ENCODE measurements at regions not wholly inside any gene's neighbourhood (a gene's known extent, or its start where the extent isn't known, plus 50 kb on each side); places are given as distances from the start of the nearest gene placed in this dataset.
"Not testable (repeated sequence)": the region's sequence is repeated elsewhere in the genome, so short reads cannot be mapped to it uniquely, and the experiment has no call there.

DNA sequence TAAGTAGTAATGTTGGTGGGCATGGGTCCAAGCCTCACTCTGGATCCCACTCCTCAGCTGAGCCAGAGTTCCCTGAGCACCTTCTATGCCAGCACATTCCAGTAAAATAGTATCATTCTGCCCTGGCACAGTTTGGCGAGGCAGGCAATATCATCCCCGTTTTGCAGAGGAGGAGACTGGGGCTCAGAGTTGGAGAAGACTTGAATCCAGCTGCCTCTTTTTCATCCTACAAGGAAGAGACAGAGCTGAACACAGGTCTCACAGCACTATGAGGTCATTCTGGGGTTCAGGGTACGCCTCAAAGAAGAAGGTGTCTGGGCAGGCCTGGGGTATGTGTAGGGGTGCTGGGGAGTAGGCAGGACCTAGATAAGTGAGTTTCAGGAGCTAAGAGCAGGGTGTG is 103.9 kb upstream of the STX18 start:
- H3K4me2 ChIP-seq = no peak overlapping the region
- intact Hi-C loops (cut with micrococcal nuclease; ENCODE audit: unreplicated experiment) = no loop called here
- H2AFZ ChIP-seq = no peak overlapping the region
- H3K27me3 ChIP-seq (ENCODE audit: insufficient read depth, low read depth) = no peaks in the 10 kb centered on the region
- H3K4me1 ChIP-seq (replicated peaks; ENCODE audit: insufficient read depth) = no peaks in the 10 kb centered on the region
- no peaks in the 10 kb centered on the region for H3K79me2 ChIP-seq (ENCODE audit: low read depth)
- H4K20me1 ChIP-seq (ENCODE audit: insufficient read depth) = no peaks in the 10 kb centered on the region
- H3K9me2 ChIP-seq (ENCODE audit: insufficient read depth) = no peaks in the 10 kb centered on the region
- no peak for DNase-seq
- ChIA-PET CTCF (no interaction called here), POLR2A (ENCODE audit: unreplicated experiment) (no interaction called here)
- no peaks in the 10 kb centered on the region for H3K36me3 ChIP-seq (ENCODE audit: low read depth)
- H3K27ac ChIP-seq = no peak overlapping the region
- no peaks in the 10 kb centered on the region for H3K9me3 ChIP-seq (ENCODE audit: insufficient read depth, low read depth)
- no peak overlapping the region for H3K4me3 ChIP-seq
- no peak for TF ChIP-seq EZH2 (IDR thresholded peaks at IDR 0.05; ENCODE audit: low read depth)
- TF ChIP-seq, protein P1, sequence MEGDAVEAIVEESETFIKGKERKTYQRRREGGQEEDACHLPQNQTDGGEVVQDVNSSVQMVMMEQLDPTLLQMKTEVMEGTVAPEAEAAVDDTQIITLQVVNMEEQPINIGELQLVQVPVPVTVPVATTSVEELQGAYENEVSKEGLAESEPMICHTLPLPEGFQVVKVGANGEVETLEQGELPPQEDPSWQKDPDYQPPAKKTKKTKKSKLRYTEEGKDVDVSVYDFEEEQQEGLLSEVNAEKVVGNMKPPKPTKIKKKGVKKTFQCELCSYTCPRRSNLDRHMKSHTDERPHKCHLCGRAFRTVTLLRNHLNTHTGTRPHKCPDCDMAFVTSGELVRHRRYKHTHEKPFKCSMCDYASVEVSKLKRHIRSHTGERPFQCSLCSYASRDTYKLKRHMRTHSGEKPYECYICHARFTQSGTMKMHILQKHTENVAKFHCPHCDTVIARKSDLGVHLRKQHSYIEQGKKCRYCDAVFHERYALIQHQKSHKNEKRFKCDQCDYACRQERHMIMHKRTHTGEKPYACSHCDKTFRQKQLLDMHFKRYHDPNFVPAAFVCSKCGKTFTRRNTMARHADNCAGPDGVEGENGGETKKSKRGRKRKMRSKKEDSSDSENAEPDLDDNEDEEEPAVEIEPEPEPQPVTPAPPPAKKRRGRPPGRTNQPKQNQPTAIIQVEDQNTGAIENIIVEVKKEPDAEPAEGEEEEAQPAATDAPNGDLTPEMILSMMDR (conservative IDR thresholded peaks at IDR 0.05) = no peak
- no peaks in the 10 kb centered on the region for H3F3A ChIP-seq (ENCODE audit: insufficient read depth, low read depth)
- no TSS peak for BruUV-seq (replicated peaks)

GRCh38 chr4:4644277-4644676 is 102.4 kb upstream of the STX18 start:
- H3K27me3 ChIP-seq (ENCODE audit: insufficient read depth, low read depth); intact Hi-C loops (cut with micrococcal nuclease; ENCODE audit: unreplicated experiment); CTCF ChIA-PET; H3K9me2 ChIP-seq (ENCODE audit: insufficient read depth); H2AFZ ChIP-seq; BruUV-seq (replicated peaks); H3F3A ChIP-seq (ENCODE audit: insufficient read depth, low read depth); H4K20me1 ChIP-seq (ENCODE audit: insufficient read depth); H3K9me3 ChIP-seq (ENCODE audit: insufficient read depth, low read depth); H3K4me2 ChIP-seq; POLR2A ChIA-PET (ENCODE audit: unreplicated experiment); DNase-seq; H3K4me1 ChIP-seq (replicated peaks; ENCODE audit: insufficient read depth); H3K36me3 ChIP-seq (ENCODE audit: low read depth); H3K4me3 ChIP-seq; H3K79me2 ChIP-seq (ENCODE audit: low read depth); H3K27ac ChIP-seq: not testable (repeated sequence)

GRCh38 chr4:4643743-4644142 is 101.9 kb upstream of the STX18 start:
- H3K4me3 ChIP-seq; H3K27me3 ChIP-seq (ENCODE audit: insufficient read depth, low read depth); H3K9me3 ChIP-seq (ENCODE audit: insufficient read depth, low read depth); H3K9me2 ChIP-seq (ENCODE audit: insufficient read depth); intact Hi-C loops (cut with micrococcal nuclease; ENCODE audit: unreplicated experiment); H3K4me2 ChIP-seq; H4K20me1 ChIP-seq (ENCODE audit: insufficient read depth); POLR2A ChIA-PET (ENCODE audit: unreplicated experiment); H2AFZ ChIP-seq; H3K4me1 ChIP-seq (replicated peaks; ENCODE audit: insufficient read depth); BruUV-seq (replicated peaks); DNase-seq; H3F3A ChIP-seq (ENCODE audit: insufficient read depth, low read depth); H3K27ac ChIP-seq; H3K36me3 ChIP-seq (ENCODE audit: low read depth); H3K79me2 ChIP-seq (ENCODE audit: low read depth); CTCF ChIA-PET: not testable (repeated sequence)

DNA sequence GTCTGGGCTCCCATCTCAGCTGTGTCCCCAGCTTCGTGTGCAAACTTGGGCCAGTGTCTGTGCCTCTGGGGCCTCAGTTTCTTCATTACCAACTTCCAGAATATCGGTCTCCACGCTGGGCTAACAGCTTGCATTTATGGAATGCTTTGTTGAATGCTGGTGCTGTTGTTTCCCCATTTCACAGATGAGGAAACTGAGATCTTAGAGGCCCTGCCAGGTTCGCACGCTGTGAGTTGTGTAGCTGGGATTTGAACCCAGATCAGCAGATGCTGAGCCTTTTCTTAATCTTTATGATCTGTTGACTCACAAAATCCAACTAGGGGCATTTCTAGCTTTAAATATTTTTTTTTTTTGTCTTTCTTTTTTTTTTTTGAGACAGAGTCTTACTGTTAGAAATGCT is 101.5 kb upstream of the STX18 start:
- no peaks in the 10 kb centered on the region for H4K20me1 ChIP-seq (ENCODE audit: insufficient read depth)
- intact Hi-C loops (cut with micrococcal nuclease; ENCODE audit: unreplicated experiment) = no loop called here
- H3K36me3 ChIP-seq (ENCODE audit: low read depth) = no peaks in the 10 kb centered on the region
- no peak overlapping the region for H3K27ac ChIP-seq
- no peak for DNase-seq
- no TSS peak for BruUV-seq (replicated peaks)
- POLR2A ChIA-PET (ENCODE audit: unreplicated experiment) = no interaction called here
- H3K9me3 ChIP-seq (ENCODE audit: insufficient read depth, low read depth) = no peaks in the 10 kb centered on the region
- H2AFZ ChIP-seq = no peak overlapping the region
- H3K27me3 ChIP-seq (ENCODE audit: insufficient read depth, low read depth) = no peaks in the 10 kb centered on the region
- TF ChIP-seq, protein P1 (conservative IDR thresholded peaks at IDR 0.05) = no peak
- TF ChIP-seq EZH2 (IDR thresholded peaks at IDR 0.05; ENCODE audit: low read depth) = no peak
- H3K4me3 ChIP-seq = no peak overlapping the region
- H3F3A ChIP-seq (ENCODE audit: insufficient read depth, low read depth) = no peaks in the 10 kb centered on the region
- no peaks in the 10 kb centered on the region for H3K4me1 ChIP-seq (replicated peaks; ENCODE audit: insufficient read depth)
- no peaks in the 10 kb centered on the region for H3K9me2 ChIP-seq (ENCODE audit: insufficient read depth)
- CTCF ChIA-PET = no interaction called here
- no peaks in the 10 kb centered on the region for H3K79me2 ChIP-seq (ENCODE audit: low read depth)
- no peak overlapping the region for H3K4me2 ChIP-seq

Data from PC-9 (cell line).